ENCODE measurements at regions not wholly inside any gene's neighbourhood (a gene's known extent, or its start where the extent isn't known, plus 50 kb on each side); places are given as distances from the start of the nearest gene placed in this dataset.

DNA sequence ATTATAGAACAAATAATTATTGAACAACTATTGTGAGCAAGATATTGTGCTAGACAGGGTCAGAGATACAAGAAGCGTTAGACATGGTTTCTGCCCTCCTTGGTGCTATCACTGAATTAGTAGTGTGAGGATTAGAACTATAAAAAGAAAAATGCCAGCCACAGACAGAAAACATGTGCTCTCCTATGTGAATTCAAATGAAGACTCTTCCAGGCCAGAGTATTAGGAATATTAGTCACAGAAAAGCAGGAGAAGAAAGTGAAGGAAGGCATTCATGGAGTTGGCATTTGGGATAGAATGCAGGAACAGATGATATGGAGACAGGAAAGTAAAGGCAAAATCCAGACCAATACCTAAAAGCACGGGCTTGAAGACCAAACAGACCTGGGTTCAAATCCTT lies 179.6 kb upstream of the TENM3 start:
- no peak for DNase-seq

GRCh38 chr4:182065255-182065654 lies 177.9 kb upstream of the TENM3 start:
- no peak for DNase-seq

GRCh38 chr4:182066037-182066436 lies 177.2 kb upstream of the TENM3 start:
- no peak for DNase-seq

DNA sequence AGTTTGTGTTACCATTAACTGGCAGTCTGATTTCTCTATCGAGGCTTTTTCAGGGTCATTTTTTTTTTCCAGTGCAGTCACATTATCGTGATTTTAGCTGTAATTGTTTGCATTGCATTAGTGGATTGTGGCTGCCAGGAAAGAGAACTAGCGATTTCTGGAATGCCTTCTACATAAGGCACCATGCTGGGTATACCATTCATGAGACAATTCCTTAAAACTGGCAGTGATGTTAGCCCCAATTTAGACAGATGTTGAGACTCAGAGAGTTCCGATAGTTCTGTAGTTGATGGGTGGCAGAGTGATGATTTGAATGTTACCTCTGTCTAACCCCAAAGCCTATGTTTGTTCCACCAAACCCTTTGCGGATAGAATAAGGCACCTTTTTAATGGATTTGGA lies 175.4 kb upstream of the TENM3 start:
- no peak for DNase-seq

- no peak for DNase-seq
These were observed 174.3 kb upstream of the TENM3 start for GRCh38 chr4:182068920-182069319.

DNA sequence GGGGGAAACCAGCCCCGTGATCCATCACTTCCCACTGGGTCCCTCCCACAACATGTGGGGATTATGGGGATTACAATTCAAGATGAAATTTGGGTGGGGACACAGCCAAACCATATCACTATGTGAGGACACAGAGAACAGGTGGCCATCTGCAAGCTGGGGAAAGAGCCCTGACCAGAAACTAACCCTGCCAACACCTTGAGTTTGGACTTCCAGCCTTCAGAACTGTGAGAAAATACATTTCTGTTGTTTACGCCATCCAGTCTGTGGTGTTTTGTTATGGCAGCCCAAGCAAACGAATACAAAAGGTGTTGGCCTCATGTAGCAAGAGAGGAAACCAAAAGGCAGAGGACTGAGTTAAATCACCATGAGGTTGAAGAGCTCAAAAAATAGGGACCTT lies 169.9 kb upstream of the TENM3 start:
- DNase-seq, result no peak

DNA sequence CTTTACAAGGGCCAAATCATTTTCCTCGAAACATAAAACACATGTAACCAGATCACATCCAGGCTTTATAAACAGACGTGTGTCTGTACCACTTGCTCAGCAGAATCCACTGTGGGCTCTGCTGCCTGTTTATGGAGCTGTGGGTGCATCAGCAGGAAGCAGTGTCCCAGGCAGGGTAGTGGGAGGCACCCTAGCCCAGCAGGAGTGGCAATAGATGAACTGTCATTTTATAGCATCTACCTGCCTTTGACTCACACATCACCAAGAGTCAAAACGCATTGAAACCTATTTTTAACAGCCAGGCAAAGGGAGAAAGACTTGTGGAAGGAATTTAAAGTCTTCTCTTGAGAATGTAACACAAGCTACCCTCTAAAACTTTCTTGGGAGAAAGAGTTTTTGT lies 169.1 kb upstream of the TENM3 start:
- DNase-seq, result no peak

- no peak for DNase-seq
These were observed 168.4 kb upstream of the TENM3 start for GRCh38 chr4:182074810-182075209.

GRCh38 chr4:182082910-182083309 lies 160.3 kb upstream of the TENM3 start:
- no peak for DNase-seq

- no peak for DNase-seq
These were observed 159.4 kb upstream of the TENM3 start for GRCh38 chr4:182083671-182084410.

- DNase-seq, result no peak
These were observed 158.1 kb upstream of the TENM3 start for GRCh38 chr4:182085051-182085480.

DNA sequence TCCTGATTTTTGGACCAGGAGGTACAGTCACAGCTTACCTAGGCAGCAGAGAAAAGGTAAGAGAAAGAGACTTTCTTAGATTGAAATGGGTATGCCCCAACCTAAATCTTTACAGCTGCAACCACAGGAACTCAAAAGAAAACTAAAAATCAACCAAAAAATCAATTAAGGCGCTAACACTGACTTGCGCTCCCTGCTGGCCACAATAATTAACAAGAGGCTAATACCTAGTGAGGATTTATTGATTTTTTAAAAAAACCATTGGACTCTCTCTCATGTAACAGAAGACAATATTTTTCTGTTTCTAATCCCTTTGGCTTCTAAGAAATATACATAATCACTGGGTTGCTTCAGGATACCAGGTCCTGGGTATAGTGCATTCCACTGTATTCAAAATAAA lies 153.9 kb upstream of the TENM3 start:
- no peak for DNase-seq

- no peak for DNase-seq
These were observed 153.0 kb upstream of the TENM3 start for GRCh38 chr4:182090186-182090585.

DNA sequence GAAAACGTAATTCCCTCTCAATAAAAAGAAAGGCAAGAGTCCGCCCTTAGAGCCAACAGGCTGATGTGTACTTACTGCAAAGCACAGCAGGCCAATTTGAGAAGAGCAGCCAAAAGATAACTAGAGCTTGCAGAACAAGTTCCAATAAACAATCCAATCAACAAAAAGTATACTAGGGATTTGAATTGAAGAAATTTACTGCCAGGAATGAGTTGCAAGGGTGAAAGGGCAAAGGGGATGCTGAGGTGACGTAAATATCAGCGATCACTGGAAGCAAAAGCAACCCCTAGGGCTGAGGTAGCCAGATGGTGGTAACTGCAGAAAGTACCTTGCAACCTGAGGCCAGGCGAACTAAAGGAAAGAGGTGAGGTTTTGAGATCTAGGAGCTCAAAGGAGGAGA lies 152.1 kb upstream of the TENM3 start:
- no peak for DNase-seq

DNA sequence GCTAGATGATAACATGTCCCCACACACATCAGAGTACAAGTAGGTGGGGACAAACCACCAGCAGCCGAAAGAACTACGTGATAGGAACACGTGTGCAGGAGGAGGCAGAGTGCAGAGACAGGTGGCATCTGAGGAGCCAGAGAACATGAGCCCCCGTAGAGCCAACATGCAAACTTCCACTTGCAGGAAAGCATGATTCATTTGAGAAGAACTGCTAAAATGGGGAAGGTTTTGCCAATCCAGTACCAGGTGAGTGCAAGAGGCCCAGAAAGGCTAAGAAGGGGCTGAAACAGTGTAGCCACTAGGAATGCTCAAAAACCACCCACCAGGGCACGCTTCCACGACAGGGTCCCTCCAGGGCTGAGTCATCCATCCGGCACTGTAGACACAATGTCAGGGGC lies 149.8 kb upstream of the TENM3 start:
- no peak for DNase-seq

DNA sequence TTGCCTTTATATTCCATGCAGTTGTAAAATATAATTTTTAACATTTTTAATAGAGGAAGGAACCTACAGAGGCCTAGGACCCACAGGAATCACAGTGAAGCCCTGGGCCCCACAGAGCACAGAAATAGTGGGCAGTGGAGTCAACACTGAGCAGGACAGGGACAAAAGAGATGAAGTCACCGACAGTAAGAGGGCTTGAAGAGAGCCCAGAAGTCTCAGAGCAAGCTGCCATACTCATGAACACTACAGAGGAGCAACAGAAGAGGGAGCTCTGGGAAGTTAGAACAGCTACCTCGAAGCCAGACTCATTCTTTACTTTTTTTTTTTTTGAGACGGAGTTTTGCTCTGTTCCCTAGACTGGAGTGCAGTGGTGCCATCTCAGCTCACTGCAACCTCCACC lies 149.3 kb upstream of the TENM3 start:
- DNase-seq, result no peak

- no peak for DNase-seq
These were observed 141.6 kb upstream of the TENM3 start for GRCh38 chr4:182101618-182102017.

DNA sequence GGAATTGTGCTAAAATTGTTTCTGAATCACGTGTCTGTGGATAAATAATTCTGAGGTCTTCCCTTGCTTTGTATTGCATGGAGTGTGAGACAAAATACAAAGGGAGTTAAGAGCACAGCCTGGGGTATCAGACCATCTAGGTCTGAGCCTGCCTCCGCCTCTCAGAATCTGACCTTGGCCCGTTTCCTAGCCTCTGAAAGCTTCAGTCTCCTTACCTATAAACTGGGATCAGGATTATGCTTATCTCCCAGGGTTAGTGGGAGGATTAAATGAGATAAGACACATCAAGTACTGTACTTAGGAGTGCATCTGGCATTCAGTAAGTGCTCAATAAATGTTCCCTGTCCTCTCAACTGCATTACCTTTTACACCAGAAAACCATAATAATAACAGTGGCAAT lies 140.6 kb upstream of the TENM3 start:
- DNase-seq, result no peak

GRCh38 chr4:182103614-182104319 lies 139.4 kb upstream of the TENM3 start:
- no peak for DNase-seq

DNA sequence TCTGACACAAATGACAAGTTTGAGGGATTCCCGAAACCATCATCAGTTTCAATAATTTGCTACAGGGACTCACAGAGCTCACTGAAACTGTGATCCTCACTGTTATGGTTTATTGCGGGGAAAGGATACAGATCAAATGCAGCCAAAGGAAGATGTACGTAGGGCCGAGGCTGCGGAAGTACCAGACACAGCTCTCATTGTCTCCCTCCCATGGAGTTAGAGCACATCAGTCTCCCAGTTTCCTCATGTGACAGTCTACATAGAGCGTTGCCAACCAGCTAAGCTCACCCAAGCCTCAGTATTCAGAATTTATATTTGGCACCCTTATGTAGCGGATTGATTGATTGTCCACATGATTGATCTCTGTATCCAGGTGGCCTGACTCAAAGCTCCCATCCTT lies 137.8 kb upstream of the TENM3 start:
- no peak for DNase-seq

DNA sequence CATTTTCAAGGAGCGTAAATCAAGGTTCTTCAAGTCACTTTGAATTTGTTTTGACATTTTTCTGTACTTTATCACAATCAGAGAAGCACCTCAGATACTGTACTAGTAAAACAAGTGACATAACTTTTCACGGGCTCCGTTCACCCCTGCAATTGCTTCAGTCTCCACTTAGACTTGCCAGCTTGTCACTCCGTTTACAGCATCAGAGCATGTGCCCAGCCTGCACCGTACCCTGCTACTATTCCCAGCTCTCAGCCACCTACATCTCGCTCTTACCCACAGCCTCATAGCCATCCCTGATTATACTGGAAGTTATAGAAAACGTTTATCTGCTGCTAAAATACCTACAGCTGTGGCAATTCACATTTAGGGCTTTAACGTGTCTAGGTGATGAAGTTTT lies 135.3 kb upstream of the TENM3 start:
- no peak for DNase-seq

DNA sequence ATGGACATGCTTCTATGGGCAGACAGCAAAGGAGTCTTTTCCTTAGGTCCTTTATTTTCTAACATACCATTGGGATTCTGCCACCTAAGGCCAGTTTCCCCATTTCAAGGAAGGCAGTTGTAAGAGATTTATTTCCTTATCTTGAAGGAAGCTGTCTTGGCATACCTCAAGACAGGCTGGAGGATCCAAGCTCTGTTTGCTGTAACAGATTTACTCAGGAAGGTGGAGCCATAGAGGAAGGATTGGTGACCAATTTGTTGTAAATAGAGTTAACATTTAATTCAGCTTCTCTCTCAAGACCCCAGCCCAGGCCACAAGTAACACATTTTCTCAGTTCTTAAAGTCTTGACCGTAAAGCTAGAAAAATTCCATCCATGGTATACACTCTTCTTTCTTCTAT lies 131.6 kb upstream of the TENM3 start:
- no peak for DNase-seq

GRCh38 chr4:182113779-182114178 lies 129.4 kb upstream of the TENM3 start:
- no peak for DNase-seq

DNA sequence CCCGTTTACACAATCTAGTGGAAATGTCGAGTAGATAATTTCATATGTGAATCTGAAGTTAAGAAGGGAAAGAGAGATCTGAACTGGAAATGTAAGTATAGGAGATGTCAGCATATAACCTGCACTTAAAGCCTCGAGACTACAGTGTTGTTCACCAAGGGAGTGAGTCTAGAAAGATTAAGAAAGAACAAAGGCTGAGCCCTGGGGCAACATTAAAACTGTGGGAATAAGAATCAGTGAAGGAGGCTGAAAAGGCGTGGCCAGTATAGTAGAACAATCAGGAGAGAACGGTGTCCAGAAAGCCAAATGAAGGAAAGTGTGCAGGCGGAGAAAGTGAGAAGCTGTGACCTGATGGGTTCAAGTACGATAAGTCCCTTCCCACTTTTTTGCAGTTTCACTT lies 118.8 kb upstream of the TENM3 start:
- DNase-seq, result no peak

DNA sequence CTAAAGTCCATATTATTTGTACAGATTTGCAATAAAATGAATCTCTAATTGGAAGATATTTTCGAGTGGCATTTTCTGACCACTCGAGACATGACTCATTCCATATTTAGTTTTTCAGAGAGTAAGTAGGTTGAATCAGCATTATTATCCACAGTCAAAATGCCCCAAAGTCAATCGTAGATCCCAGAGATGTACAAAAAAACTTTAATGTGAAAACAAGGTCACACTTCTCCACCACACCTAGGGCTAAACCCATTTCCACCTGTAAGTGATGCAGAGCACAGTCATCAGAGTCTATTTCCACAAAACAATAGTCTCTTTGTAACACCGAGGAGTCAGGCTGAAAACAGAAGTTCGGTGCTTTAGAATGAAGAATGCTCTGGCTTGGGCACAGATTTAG lies 117.1 kb upstream of the TENM3 start:
- no peak for DNase-seq

Data from DMS79 (cell line).